Glomerular visceral epithelial cell (primary cell): ENCODE measurements at regions not wholly inside any gene's neighbourhood (a gene's known extent, or its start where the extent isn't known, plus 50 kb on each side); places are given as distances from the start of the nearest gene placed in this dataset.

ENCODE experiments used
- DNase-seq: peaks from one replicate; pipeline ENCODE4 v3.0.0-alpha.2; 2016; ENCODE audit errors: extremely low spot score

DNA sequence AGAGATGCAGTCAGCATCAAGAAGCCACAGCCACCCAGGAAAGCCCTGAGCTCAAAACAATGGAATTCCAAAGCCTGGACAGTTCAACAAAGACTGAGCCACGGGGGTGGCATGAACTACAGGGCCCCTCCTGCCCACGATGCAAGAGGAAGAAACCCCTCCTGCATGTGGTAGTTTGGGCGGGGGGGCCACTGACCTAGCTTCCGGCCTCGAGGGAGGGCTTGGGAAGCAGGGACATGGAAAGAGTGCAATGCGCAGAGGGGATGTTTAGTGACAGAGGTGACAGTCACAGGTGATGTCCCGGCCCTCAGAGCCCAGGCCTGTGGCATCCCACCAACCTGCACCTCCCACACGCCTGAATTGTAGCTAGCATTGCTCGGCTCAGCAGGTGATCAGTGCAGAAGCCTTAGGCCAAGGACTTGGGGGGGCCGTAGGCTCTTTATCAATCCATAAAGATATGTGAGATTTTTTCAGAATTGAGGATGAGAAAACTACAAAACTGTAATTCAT is 318.8 kb downstream of the TEX29 start:
- no peak for DNase-seq

DNA sequence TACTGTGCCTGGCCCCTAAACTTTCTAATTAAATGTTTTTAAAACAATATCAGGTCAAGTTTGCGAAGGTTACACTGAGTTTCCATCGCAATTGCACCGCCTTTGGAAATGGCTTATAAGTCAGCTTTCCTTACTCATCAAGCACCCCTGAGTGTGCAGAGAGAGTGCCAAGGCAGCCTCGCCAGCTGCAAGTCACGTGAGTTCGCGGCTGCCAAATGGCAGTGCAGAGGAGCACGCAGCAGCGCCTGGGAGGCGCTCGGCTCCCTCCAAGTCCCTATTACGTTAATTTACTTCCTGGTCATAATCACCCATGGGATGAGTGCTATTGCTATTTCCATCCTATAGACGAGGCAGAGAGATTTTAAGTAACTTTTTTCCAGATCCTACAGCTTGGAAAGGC is 319.6 kb downstream of the TEX29 start:
- no peak for DNase-seq

DNA sequence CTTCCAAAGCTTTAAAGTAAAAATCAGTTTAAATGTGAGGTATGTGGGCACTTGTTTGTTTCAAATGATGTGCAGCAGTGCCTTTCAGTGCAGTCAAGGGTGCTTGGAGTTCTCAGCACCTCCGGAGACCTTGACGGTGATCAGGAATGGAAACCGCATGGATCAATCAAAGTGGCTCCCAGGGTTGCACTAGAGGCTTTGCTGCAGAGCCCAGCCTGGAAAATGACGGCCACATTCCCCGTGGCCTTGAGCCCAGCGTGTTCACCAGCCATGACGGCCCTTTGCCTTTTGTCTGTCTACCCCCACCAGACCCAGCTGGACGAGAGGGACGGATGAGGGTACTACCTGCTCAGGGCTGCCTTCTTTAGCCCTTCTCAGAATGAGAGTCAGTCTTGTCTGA is 320.0 kb downstream of the TEX29 start:
- DNase-seq, result no peak

DNA sequence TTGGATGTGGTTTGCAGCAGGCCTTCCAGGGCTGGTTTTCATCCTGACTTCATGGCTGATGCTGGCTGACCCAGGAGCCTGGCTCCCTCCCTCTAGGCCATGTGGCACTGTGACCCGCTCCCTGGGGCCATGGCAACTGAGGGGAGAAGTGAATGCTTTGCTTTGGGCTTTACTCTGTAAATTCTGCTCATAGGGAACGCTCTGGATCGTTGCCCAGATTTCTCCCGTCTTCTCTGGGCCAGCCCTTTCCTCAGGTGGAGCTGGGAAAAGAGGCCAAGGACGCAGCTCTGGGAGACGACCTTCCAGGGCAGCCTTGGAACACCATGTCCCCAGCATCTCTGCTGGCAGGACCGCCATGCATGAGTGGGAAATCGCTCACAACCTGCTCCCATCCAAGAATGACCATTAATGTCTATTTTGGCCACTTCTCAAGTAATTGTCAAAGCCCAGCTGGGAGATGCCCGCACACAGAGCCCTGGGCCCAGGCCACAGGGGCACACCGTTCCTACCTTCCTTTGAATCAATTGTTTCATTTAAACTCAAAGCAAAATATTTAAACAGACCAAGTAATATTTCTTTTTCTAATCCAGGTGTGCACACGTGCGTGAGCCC is 321.8 kb downstream of the TEX29 start:
- DNase-seq, result no peak

DNA sequence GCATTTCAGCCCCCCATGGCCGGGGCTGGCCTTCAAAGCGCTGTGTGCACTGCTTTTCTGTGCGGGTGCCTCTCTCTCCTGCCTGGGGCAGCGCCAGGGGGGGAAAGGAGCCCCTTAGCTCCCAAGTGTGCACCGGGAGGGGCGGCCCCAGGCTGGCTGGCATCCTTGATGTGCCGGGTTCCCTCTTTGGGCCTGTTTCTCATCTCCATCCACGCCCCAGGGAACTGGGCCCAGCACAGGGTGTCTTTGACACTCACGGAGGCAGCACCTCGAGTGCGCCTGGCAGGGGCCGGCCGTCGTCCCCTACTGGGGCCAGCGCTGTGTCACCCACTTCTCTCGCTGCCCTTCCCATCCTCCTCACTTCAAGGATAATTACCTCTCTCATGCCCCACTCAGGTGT is 324.3 kb downstream of the TEX29 start:
- no peak for DNase-seq

DNA sequence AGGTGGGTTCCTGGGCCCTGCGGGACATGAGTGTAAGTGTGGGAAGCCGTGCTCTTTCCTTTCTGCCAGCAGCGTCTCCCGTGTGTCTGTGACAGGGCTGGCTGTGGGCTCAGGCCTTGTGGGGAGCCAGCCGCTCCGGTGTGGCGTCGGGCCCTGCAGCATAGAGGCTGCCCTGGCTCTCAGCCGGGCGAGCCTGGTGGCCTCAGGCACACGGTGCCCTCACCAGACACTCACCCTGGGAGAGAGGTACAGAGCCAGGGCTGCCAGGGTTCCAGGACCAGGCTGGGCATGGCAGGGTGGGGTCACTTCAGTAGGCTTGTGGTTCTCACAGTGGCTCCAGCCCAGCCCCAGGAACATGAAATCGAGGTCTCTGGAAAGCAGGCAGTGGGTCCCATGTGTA is 324.8 kb downstream of the TEX29 start:
- DNase-seq, result no peak

DNA sequence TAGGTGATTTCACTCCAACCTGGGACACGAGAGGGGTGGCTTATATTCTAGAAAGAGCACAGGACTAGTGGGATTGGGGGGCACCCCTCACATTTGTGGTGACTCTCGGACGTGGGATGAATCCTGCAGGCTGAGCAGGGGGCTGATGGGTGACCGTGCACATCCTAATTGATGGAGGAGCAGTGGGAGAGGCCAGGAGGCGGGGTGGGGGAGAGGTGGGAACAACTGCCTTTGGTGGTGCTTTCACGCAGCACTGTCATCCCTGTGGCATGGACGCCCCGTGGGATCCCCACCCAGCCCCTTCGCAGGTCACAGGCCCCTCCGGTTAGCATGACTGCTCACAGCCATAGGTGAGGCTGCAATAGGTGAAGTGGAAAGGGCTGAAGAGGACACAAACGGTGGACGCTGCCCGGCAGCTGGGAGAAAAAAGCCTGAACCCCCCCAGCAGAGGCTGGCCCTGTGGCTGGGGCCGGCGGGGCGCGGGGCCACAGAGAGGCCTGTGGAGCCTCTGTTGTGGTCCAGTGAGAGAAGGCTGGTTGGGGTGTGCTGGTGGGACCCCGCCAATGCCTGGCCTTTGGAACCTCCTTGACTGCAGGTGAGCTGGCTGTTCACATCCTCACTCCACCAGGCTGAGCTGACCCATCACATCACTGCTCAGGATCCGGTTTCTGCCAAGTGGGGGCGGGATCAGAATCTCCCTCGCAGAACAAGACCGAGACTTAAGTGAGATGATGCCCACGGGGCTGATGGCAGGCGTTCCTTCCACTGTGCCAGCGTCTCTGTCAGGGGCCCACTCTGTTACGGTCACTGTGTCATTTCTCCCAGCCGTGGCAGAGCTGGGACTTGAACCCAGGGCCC is 325.4 kb downstream of the TEX29 start:
- DNase-seq, result no peak

DNA sequence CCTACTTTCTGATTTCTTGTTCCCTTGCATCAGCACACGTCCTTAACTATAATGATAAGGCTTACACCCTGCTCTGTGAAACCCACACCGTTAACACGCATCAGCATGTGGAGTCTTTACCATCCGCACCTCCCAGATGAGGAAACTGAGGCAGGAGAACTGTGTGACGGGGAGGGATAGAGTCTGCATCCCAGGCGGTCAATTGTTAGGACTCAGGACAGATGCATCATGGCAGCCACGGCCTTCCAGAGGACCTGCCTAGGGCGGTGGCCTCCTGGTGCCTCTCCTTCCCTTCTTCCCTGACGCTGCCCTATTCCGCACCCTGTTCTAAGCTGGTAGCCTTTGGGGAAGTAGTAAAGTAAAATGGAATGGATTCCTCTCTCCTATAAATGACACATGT is 326.0 kb downstream of the TEX29 start:
- no peak for DNase-seq

DNA sequence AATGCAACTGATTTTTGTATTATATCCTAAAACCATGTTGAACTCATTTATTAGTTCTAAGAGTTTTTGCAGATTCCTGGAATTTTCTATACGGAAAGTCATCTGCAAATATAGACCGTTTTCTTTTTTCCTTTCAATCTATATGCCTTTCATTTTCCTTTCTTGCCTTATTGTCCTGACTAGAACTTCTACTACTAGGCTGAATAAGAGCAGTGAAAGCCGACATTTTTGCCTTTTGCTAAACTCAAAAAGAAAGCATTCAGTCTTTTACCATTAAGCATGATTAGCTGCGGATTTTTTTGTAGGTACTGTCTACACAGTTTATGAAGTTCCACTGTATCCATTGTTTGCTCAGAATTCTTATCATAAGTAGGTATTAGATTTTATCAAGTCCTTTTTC is 328.4 kb downstream of the TEX29 start:
- DNase-seq, result no peak

DNA sequence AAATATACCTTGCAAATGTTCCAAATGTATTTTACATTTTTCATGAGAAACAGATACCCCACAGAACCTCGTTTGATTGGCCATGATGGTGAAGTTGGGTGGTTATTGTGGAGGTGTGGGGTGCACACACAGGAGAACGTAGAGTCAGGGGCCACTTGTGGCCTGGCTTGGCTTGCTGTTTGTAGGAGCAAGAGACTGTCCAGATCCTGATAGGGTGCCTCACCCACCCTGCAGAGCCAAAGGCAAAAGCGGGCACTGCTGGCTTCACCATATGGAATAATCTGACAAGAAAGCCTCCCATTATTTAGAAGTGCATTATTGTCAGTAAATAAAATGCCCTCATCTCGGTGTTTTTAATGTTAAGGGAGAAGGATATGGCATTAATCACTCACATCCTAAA is 330.2 kb downstream of the TEX29 start:
- no peak for DNase-seq

DNA sequence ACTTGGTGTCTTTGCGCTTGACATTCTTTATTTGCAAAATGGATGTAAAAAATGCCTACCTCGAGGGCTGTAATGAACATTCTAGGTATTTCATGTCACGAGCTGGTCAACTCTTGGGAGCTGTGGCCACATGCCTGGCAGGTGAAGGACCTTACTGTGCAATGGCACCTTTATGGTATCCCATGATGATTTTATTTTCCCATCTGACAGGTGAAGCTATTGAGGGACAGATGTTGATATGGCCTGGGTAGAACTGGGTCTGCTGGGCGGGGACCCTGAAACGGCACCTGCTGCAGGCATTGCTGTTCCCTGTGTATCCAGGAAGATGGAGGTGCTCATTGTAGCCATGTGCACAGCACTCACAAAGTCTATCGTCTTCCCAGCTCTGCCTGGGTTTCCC is 332.2 kb downstream of the TEX29 start:
- no peak for DNase-seq

DNA sequence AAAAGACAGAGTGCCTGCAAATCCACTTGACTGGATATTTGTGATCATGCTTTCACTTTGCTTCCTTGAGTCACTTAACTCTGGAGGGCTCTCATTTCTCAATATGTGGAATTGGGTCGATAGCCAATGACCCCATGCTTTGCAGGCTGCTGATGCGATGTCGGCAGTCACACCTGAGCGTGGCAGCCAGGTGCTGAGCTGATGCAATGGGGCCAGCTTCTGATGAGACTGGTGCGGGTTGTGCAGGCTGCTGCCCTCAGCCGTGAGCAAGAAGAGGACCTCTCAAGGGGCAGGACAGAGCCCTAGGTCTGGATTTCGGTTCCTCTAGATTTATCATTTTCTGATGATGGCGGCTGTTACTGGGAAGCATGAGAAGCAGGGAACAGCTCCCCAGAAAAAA is 334.1 kb downstream of the TEX29 start:
- DNase-seq, result no peak

DNA sequence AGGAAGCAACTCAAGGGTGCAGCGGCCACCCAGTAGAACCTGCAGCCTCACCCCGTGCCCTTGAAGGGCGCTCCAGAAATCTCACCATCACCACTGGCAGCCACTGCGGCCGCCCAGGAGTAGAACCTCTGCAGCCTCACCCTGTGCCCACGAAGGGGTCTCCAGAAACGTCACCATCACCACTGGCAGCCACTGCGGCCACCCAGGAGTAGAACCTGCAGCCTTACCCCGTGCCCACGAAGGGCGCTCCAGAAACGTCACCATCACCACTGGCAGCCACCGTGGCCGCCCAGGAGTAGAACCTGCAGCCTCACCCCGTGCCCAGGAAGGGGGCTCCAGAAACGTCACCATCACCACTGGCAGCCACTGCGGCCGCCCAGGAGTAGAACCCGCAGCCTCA is 336.0 kb downstream of the TEX29 start:
- DNase-seq, result no peak

DNA sequence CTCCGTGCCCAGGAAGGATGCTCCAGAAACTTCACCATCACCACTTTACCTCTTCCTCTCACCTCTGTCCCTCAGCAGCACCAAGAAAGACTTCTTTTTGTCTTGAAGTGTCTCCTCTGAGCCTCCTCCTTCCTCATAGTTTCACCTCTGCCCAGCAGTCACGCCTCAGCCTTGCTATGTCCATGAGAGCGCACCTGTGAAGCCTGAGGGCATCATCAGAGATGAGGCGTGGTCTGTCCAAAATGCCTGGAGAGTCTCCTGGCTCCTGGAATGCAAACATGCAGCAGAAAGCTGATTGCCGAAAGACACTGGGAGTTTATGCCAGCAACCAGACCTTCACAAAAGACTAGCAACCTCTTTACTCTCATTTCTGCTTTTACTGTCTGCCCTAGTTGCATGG is 336.6 kb downstream of the TEX29 start:
- no peak for DNase-seq

DNA sequence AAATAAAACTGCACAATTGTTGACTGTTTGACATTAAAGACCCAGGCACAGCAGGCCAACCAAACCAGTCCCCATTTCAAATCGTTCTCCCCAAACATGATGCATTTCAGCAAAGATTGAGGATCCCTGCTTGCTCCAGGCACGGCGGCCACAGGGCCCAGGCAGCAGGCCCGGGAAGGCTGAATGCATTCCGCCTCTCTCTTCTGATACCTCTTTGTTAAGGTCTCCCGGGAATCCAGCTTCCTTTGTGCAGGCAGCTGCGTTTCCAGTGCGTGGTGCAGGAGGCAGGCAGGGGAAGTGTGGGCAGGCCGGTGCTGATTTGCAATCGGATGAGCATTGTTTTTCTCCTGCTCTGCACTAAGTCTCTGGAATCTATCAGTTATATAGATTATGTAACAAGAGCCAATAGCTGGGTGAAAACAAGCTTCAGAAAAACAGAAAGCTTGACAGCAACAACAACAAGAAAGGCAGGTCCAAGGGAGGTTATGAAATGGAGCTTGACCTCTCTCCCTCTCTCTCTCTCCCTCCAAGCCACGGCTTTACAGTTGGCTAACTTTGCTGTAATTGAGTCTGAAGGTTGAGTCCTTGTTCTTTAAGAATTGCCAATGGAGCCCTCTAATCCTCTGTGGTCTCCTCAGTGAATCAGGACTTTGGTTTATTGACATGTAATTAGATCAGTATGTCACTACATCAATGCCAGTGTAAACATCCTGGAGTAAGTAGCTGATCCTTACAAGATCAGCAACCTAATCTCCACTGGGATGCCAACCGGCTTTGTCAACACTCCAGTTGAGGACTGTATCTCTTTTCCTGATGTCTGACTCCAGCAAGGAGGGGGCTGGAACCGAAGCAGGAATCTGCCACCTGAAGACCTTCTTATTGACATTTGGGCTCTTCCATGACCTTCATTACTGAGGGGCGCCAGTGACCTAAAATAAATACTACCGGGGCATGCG is 338.0 kb downstream of the TEX29 start:
- DNase-seq, result no peak

DNA sequence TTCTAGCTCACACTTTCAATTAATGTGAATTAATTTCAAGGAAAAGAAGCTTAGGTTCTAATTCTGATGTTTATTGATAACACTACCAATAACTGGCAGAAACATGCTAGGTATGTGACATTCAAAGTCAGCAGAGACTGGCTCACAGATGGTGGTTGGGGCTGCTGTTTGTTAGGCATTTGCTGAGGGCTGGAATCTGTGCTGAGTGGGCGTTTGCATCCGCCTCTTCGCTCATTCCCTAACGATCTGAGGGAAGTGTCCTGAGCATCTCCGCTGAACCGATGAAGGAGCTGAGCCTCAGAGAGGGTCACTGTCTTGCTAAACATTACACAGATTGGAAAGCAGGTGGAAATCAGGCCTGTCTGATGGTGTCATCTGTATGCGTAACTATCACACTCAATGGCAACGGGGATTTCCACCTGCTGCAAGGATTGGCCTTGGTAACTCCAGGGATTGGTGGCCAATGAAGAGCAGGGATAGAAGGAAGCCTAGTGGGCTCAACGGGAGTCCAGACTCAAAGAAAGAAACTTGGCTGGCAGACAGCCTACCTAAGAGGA is 338.9 kb downstream of the TEX29 start:
- no peak for DNase-seq

DNA sequence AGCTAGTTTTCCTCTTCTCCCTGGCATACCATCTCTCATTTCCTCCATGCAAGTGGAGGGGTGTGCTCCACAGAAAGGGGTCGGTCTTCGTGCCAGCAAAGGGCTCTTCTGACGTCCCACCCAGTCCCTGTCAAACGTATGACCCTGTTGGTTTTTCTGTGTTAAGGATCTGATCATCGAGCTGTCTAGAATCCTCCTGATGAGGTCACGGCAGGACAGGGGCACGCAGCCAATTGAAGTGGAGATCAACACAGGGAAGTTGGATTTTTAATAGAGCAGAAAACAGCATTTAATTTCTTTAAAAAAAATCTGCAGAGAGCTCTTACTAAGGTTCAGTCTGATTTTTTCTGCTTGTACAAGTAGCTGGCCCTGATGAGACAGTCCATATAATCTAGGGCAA is 339.4 kb downstream of the TEX29 start:
- no peak for DNase-seq

DNA sequence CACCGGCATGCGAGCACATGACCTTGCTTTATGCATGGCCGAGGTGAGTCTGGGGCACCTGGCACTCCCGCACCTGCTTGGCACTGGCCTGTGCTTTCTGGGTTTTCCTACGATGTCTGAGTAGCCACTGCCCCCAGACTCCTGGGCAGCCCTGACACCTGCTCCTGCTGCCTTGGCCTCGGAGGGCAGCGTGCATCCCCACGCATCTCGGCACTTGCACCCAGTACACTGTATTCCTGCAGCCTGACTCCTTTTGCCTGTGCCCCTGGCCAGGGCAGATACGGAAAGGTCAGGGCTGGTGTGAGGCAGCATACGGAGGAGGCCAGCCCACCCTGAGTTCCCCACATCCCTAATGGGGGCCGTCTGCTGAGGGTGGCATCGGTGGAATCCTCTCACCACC is 340.6 kb downstream of the TEX29 start:
- DNase-seq, result no peak

DNA sequence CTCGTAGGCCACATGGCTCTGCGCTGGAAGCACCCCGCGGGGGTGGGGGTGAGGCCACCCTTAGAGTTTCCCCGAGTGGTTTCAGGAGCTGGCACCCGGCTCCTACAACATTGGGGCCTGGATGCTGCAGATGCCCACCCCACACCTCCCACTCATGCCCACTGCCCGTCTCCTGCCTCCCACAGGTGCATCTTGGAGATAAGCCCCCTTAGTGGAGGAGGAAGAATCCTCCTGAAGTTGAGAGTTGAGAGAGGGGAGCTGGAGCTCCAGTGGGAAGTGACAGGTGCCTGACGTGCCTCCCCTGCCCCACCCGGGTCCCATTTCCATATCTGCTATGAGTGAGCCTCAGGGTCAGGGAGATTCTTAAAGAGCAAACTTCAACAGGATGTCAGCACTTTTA is 341.3 kb downstream of the TEX29 start:
- DNase-seq, result no peak

DNA sequence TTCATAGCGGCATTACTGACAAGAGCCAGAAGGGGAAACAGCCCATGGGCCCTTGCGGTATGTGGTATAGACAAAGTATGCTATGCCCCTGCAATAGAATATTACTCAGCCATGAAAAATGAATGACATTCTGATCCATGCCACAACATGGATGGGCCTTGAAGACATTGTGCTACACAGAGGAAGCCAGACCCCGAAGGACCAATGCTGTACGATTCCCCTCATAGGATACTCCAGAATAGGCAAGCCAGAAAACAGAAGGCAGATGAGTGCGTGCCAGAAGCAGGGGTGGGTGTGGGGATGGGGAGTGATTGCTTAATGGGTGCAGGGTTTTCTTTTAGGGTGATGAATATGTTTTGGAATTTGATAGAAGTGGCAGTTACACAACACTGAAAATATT is 342.0 kb downstream of the TEX29 start:
- DNase-seq, result no peak

DNA sequence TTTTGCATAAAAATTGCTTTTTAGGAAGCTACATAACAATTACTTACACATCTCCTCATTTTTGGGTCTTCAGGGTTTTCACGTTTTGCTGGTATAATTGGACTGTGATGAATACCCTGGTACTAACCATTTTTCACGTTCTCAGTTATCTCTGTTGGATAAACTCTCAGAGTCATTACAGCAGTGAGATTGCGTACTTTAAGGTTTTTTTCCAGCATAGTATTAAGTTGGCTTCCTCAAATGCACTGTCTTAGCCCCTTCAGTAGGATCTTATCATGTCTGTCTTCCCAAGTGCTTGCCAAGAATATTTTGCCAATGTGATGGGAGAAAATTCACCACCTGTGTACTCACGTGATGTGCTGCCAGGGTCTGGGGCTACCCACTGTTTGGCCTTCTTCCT is 342.5 kb downstream of the TEX29 start:
- no peak for DNase-seq

DNA sequence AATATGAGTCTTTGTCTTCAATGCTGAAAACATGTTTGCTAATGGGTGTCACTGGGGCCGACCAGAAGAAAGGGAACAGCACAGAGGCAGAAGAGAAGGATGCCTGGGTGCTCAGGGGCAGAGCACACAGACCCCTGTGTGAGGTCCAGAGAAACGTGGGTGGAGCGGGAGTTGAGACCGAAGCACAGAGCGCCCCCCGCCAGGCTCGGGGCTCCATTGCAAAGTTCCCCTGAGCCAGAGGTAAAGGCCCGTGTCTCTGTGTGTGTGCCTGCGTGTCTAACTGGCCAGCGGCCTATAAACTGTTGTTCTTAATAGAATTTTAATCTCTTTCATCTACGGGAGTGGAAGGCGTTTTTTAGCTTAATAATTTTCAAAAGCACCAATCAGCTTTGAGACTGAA is 343.1 kb downstream of the TEX29 start:
- no peak for DNase-seq
